SK-N-SH (cell line): ENCODE measurements at regions not wholly inside any gene's neighbourhood (a gene's known extent, or its start where the extent isn't known, plus 50 kb on each side); places are given as distances from the start of the nearest gene placed in this dataset.

Experiments used
- CTCF ChIA-PET: fragments of 300-600, 350-600 bp; formaldehyde crosslinking; extraction: SDS; loops from one replicate; lab custom pipeline; 2021; lab: Yijun Ruan, JAX
- POLR2A ChIA-PET: fragments of 350-600 bp; sonication (Branson Sonifier 250); formaldehyde crosslinking; extraction: SDS; loops from one replicate; lab custom pipeline; 2020; ENCODE audit warnings: antibody characterized with exemption, inconsistent platforms; lab: Yijun Ruan, JAX
- DNase-seq: peaks from one replicate; pipeline ENCODE4 v3.0.0; 2012
- H2AFZ ChIP-seq: fragments of 200-600 bp; sonication (generic); 2 replicates; pipeline ENCODE4 v1.8.1; 2016; ENCODE audit warnings: antibody characterized with exemption, mild to moderate bottlenecking, low read depth
- H3F3A ChIP-seq: fragments of 200-600 bp; sonication (generic); replicated peaks from 2 replicates; pipeline ENCODE3; 2016; ENCODE audit warnings: antibody characterized with exemption, mild to moderate bottlenecking; ENCODE audit not compliant: insufficient read depth
- H3K27ac ChIP-seq, 2 experiments: fragments of 200-500 bp in 1 of 2; fragments of 200-600 bp in 1 of 2; sonication (Bioruptor generic) in 1 of 2; sonication (generic), shearing (Covaris generic) in 1 of 2; 2 replicates each; pipeline versions ENCODE4 v1.5.1 to v1.6.1; 2014 to 2016; ENCODE audit warnings: low read depth in 2 of 2, inconsistent platforms in 1 of 2, low read length in 1 of 2, mild to moderate bottlenecking in 1 of 2, mixed read lengths in 1 of 2
- H3K27me3 ChIP-seq: fragments of 200-600 bp; sonication (generic), shearing (Covaris generic); 2 replicates; pipeline ENCODE4 v1.6.1; 2016; ENCODE audit warnings: mixed run types; ENCODE audit not compliant: insufficient read depth
- H3K36me3 ChIP-seq, 2 experiments: fragments of 200-500 bp in 1 of 2; fragments of 200-600 bp in 1 of 2; sonication (Bioruptor generic) in 1 of 2; sonication (generic) in 1 of 2; replicated peaks in 1 of 2; 2 replicates each; pipeline versions ENCODE3 to v1.5.1; 2014 to 2016; ENCODE audit warnings: low read length in 1 of 2, mild to moderate bottlenecking in 1 of 2; ENCODE audit not compliant: insufficient read depth in 2 of 2, control insufficient read depth in 1 of 2
- H3K4me1 ChIP-seq, 2 experiments: fragments of 200-500 bp in 1 of 2; fragments of 200-600 bp in 1 of 2; sonication (Bioruptor generic) in 1 of 2; sonication (generic), shearing (Covaris generic) in 1 of 2; 2 replicates each; pipeline versions ENCODE4 v1.5.1 to v1.6.1; 2014 to 2016; ENCODE audit warnings: low read depth in 1 of 2, low read length in 1 of 2, mixed run types in 1 of 2; ENCODE audit not compliant: insufficient read depth in 2 of 2, control insufficient read depth in 1 of 2
- H3K4me2 ChIP-seq: fragments of 200-600 bp; sonication (generic), shearing (Covaris generic); 2 replicates; pipeline ENCODE4 v1.6.1; 2017; ENCODE audit warnings: mixed run types
- H3K4me3 ChIP-seq, 2 experiments: fragments of 200-500 bp in 1 of 2; fragments of 200-600 bp in 1 of 2; sonication (Bioruptor generic) in 1 of 2; sonication (generic), shearing (Covaris generic) in 1 of 2; 2 replicates each; pipeline versions ENCODE4 v1.5.1 to v1.8.1; 2014 to 2016; ENCODE audit warnings: low read depth in 2 of 2, inconsistent platforms in 1 of 2, low read length in 1 of 2, mild to moderate bottlenecking in 1 of 2, mixed read lengths in 1 of 2, moderate library complexity in 1 of 2
- H3K79me2 ChIP-seq: fragments of 200-600 bp; sonication (generic); 2 replicates; pipeline ENCODE4 v1.8.1; 2017; ENCODE audit warnings: mild to moderate bottlenecking; ENCODE audit not compliant: insufficient read depth
- H3K9ac ChIP-seq: fragments of 200-600 bp; sonication (generic); 2 replicates; pipeline ENCODE4 v1.6.1; 2017; ENCODE audit warnings: mixed run types
- H3K9me2 ChIP-seq: fragments of 200-600 bp; sonication (generic); 2 replicates; pipeline ENCODE4 v1.6.1; 2017; ENCODE audit warnings: mixed run types
- H3K9me3 ChIP-seq: fragments of 200-600 bp; sonication (generic); 2 replicates; pipeline ENCODE4 v1.6.1; 2017; ENCODE audit warnings: mixed run types, mild to moderate bottlenecking, moderate library complexity
- H4K20me1 ChIP-seq: fragments of 200-600 bp; sonication (generic); 2 replicates; pipeline ENCODE4 v1.6.1; 2017; ENCODE audit warnings: mild to moderate bottlenecking, mixed run types; ENCODE audit not compliant: insufficient read depth
- CHD2 ChIP-seq: fragments of 150-350 bp; IDR thresholded peaks from 2 replicates; pipeline ENCODE4 v1.6.1; 2018; ENCODE audit warnings: low read length; ENCODE audit not compliant: partially characterized antibody
- CTCF ChIP-seq: fragments of 200-600 bp; sonication (generic); IDR thresholded peaks from 2 replicates; pipeline ENCODE4 v1.6.1; 2017; ENCODE audit warnings: antibody characterized with exemption, mild to moderate bottlenecking, moderate library complexity
- FOSL2 ChIP-seq: IDR thresholded peaks from 2 replicates; pipeline ENCODE4 v1.4.0; 2012; ENCODE audit warnings: low read depth, mild to moderate bottlenecking, moderate library complexity, borderline replicate concordance
- GABPA ChIP-seq: IDR thresholded peaks from 2 replicates; pipeline ENCODE4 v1.4.0; 2012; ENCODE audit warnings: low read depth, mild to moderate bottlenecking
- JUND ChIP-seq: IDR thresholded peaks from 2 replicates; pipeline ENCODE4 v1.4.0; 2012
- MAX ChIP-seq: IDR thresholded peaks from 2 replicates; pipeline ENCODE4 v1.4.0; 2012; ENCODE audit warnings: low read depth
- MEF2A ChIP-seq: IDR thresholded peaks from 2 replicates; pipeline ENCODE4 v1.4.0; 2012; ENCODE audit warnings: low read depth, borderline replicate concordance
- MXI1 ChIP-seq: IDR thresholded peaks from 2 replicates; pipeline ENCODE4 v1.6.1; 2012; ENCODE audit warnings: mild to moderate bottlenecking, low read depth, low read length, improper control_type of control experiment
- NFIC ChIP-seq: IDR thresholded peaks from 2 replicates; pipeline ENCODE4 v1.4.0; 2012; ENCODE audit warnings: borderline replicate concordance
- PBX3 ChIP-seq: IDR thresholded peaks from 2 replicates; pipeline ENCODE4; 2012
- POLR2AphosphoS5 ChIP-seq: IDR thresholded peaks from 2 replicates; pipeline ENCODE4 v1.6.1; 2012; ENCODE audit warnings: low read depth, low read length
- REST ChIP-seq: IDR thresholded peaks from 2 replicates; pipeline ENCODE4 v1.6.1; 2012; ENCODE audit warnings: mild to moderate bottlenecking, low read depth, low read length, moderate library complexity
- RFX5 ChIP-seq: IDR thresholded peaks from 2 replicates; pipeline ENCODE4 v1.6.1; 2012; ENCODE audit warnings: mild to moderate bottlenecking, improper control_type of control experiment, low read length
- RXRA ChIP-seq: IDR thresholded peaks from 2 replicates; pipeline ENCODE4 v1.4.0; 2012; ENCODE audit warnings: low read depth, mild to moderate bottlenecking, borderline replicate concordance
- SIN3A ChIP-seq: IDR thresholded peaks from 2 replicates; pipeline ENCODE4 v1.6.1; 2012; ENCODE audit warnings: low read depth, mild to moderate bottlenecking, low read length, moderate library complexity, borderline replicate concordance
- SMC3 ChIP-seq: IDR thresholded peaks from 2 replicates; pipeline ENCODE4 v1.6.1; 2012; ENCODE audit warnings: low read depth, low read length, improper control_type of control experiment
- TCF12 ChIP-seq: IDR thresholded peaks from 2 replicates; pipeline ENCODE4 v1.4.0; 2012
- USF2 ChIP-seq: fragments of 150-350 bp; IDR thresholded peaks from 2 replicates; pipeline ENCODE4 v1.6.1; 2017; ENCODE audit warnings: antibody characterized with exemption, low read length, low read depth, borderline replicate concordance
- ZBTB33 ChIP-seq: IDR thresholded peaks from 2 replicates; pipeline ENCODE4 v1.4.0; 2012; ENCODE audit warnings: low read depth, borderline replicate concordance
- WGBS: methylation state at CpG from one replicate; pipeline ENCODE4 v1.1.6; 2017; ENCODE audit warnings: low lambda C conversion rate; 5-methylcytosine and 5-hydroxymethylcytosine counted together

GRCh38 chr6:48550603-48551002, 439.6 kb upstream of the PTCHD4 start:
- Histone ChIP-seq H3K27me3 (no peaks in the 10 kb centered on the region; the same call in 1 of the 2 replicates), H3K79me2 (no peaks in the 10 kb centered on the region), H3K4me1 (no peaks in the 10 kb centered on the region), H3K36me3 (no peaks in the 10 kb centered on the region), H3K4me2 (no peak overlapping the region), H3K9me2 (no peaks in the 10 kb centered on the region)
- no peak for DNase-seq
- WGBS, result 5% methylated on average over 3 of the region's 3 CpGs
- TF ChIP-seq JUND (no peak), NFIC (no peak), MEF2A (no peak), USF2 (no peak), FOSL2 (no peak), RXRA (no peak), MAX (no peak)
- TF ChIP-seq, all 33 proteins: peak for 0
- Histone ChIP-seq H2AFZ (no peak overlapping the region), H4K20me1 (no peaks in the 10 kb centered on the region), H3K27ac (no peak overlapping the region), H3F3A (no peaks in the 10 kb centered on the region), H3K9me3 (0 out of 2 replicates have a peak, but pooled peaks cover 3% of the 10 kb centered on the region), H3K9ac (no peak overlapping the region), H3K4me3 (no peak overlapping the region)
- ChIA-PET CTCF (no interaction called here), POLR2A (no interaction called here)

GRCh38 chr6:48542191-48542590, 431.2 kb upstream of the PTCHD4 start:
- no peaks in the 10 kb centered on the region for H3K9me2 ChIP-seq
- no peaks in the 10 kb centered on the region for H4K20me1 ChIP-seq
- 6% methylated on average over 2 of the region's 2 CpGs for WGBS
- H3K27ac ChIP-seq, result no peak overlapping the region
- POLR2A ChIA-PET, result no interaction called here
- H3K9me3 ChIP-seq, result no peaks in the 10 kb centered on the region
- no peaks in the 10 kb centered on the region for H3K79me2 ChIP-seq
- H3K27me3 ChIP-seq, result no peaks in the 10 kb centered on the region; the same call in 1 of the 2 replicates
- DNase-seq, result no peak
- H3K4me1 ChIP-seq, result no peaks in the 10 kb centered on the region
- H2AFZ ChIP-seq, result no peak overlapping the region
- no peak overlapping the region for H3K4me2 ChIP-seq
- no peaks in the 10 kb centered on the region for H3F3A ChIP-seq
- CTCF ChIA-PET, result no interaction called here
- H3K4me3 ChIP-seq, result no peak overlapping the region
- no peaks in the 10 kb centered on the region for H3K36me3 ChIP-seq
- H3K9ac ChIP-seq, result no peak overlapping the region
- no peak for TF ChIP-seq SMC3
- no peak for TF ChIP-seq TCF12
- no peak for TF ChIP-seq GABPA
- no peak for TF ChIP-seq PBX3
- TF ChIP-seq ZBTB33, result no peak
- TF ChIP-seq REST, result no peak
- no peak for TF ChIP-seq RXRA
- no peak for TF ChIP-seq POLR2AphosphoS5
- TF ChIP-seq CHD2, result no peak
- no peak for TF ChIP-seq RFX5
- no peak for TF ChIP-seq NFIC
- TF ChIP-seq CTCF, result no peak
- no peak for TF ChIP-seq SIN3A
- TF ChIP-seq MXI1, result no peak
